HepG2 (cell line): ENCODE measurements at regions not wholly inside any gene's neighbourhood (a gene's known extent, or its start where the extent isn't known, plus 50 kb on each side); places are given as distances from the start of the nearest gene placed in this dataset.

Source experiments
- CHCHD3 ChIP-seq: sonication (generic); formaldehyde crosslinking; IDR thresholded peaks from 2 replicates; pipeline ENCODE4 v1.8.0; 2022; ENCODE audit warnings: mild to moderate bottlenecking, missing genetic modification reagents, moderate library complexity
- EP300 ChIP-seq, 3 experiments: sonication (generic) in 1 of 3; formaldehyde crosslinking in 1 of 3; IDR thresholded peaks; 2 replicates each; pipeline versions ENCODE4 v1.5.1 to v1.6.1; 2011 to 2020; ENCODE audit warnings: low read depth in 2 of 3, low read length in 2 of 3, borderline replicate concordance in 1 of 3, improper control_type of control experiment in 1 of 3, mild to moderate bottlenecking in 1 of 3, missing genetic modification reagents in 1 of 3, moderate library complexity in 1 of 3
- FOXA1 ChIP-seq, 2 experiments: fragments of 450-650 bp in 1 of 2; sonication (generic) in 1 of 2; formaldehyde crosslinking in 1 of 2; IDR thresholded peaks; 2 replicates each; pipeline versions ENCODE4 v1.4.0 to v1.6.1; 2016 to 2020; ENCODE audit warnings: missing genetic modification reagents in 1 of 2
- FOXO4 ChIP-seq: sonication (generic); formaldehyde crosslinking; conservative IDR thresholded peaks from 2 replicates; pipeline ENCODE4 v1.8.1; 2023; ENCODE audit warnings: missing genetic modification reagents
- GABPB1 ChIP-seq: IDR thresholded peaks from 2 replicates; pipeline ENCODE4 v1.6.1; 2016; ENCODE audit warnings: mild to moderate bottlenecking, missing genetic modification reagents, moderate library complexity, missing compliant biosample characterization
- GFI1 ChIP-seq: sonication (generic); formaldehyde crosslinking; IDR thresholded peaks from 2 replicates; pipeline ENCODE4 v1.5.0; 2020; ENCODE audit warnings: missing genetic modification reagents, mild to moderate bottlenecking, borderline replicate concordance
- HMG20B ChIP-seq: conservative IDR thresholded peaks from 2 replicates; pipeline ENCODE4 v1.6.1; 2016; ENCODE audit warnings: missing genetic modification reagents, missing compliant biosample characterization
- MBNL3 ChIP-seq: fragments of 250-450 bp; sonication (Bioruptor Pico); conservative IDR thresholded peaks from 2 replicates; pipeline ENCODE4 v1.8.0; 2022; ENCODE audit warnings: mild to moderate bottlenecking, inconsistent platforms
- PBX2 ChIP-seq: IDR thresholded peaks from 2 replicates; pipeline ENCODE4 v1.6.1; 2016; ENCODE audit warnings: control low read depth
- PHB2 ChIP-seq: fragments of 450-650 bp; IDR thresholded peaks from 2 replicates; pipeline ENCODE4 v1.6.1; 2018; ENCODE audit not compliant: partially characterized antibody
- SMAD1 ChIP-seq: sonication (generic); formaldehyde crosslinking; IDR thresholded peaks from 2 replicates; pipeline ENCODE4 v1.4.0; 2020; ENCODE audit warnings: missing genetic modification reagents, low read depth, mild to moderate bottlenecking, borderline replicate concordance
- TCF7 ChIP-seq: sonication (generic); IDR thresholded peaks from 2 replicates; pipeline ENCODE4 v1.6.1; 2016; ENCODE audit warnings: antibody characterized with exemption, low read depth
- ZBTB26 ChIP-seq: IDR thresholded peaks from 2 replicates; pipeline ENCODE4 v1.6.1; 2016; ENCODE audit warnings: missing compliant biosample characterization, missing genetic modification reagents, borderline replicate concordance
- ZFY ChIP-seq: sonication (generic); formaldehyde crosslinking; IDR thresholded peaks from 2 replicates; pipeline ENCODE4 v1.4.0; 2020; ENCODE audit warnings: missing genetic modification reagents
- ZNF589 ChIP-seq: sonication (generic); formaldehyde crosslinking; conservative IDR thresholded peaks from 2 replicates; pipeline ENCODE4 v1.8.0; 2022; ENCODE audit warnings: mild to moderate bottlenecking, moderate library complexity, missing genetic modification reagents
- ZNF770 ChIP-seq: sonication (generic); formaldehyde crosslinking; IDR thresholded peaks from 2 replicates; pipeline ENCODE4 v1.5.0; 2020; ENCODE audit warnings: mild to moderate bottlenecking, missing genetic modification reagents
- ZNF772 ChIP-seq: sonication (generic); formaldehyde crosslinking; IDR thresholded peaks from 2 replicates; pipeline ENCODE4 v1.5.0; 2020; ENCODE audit warnings: mild to moderate bottlenecking, missing genetic modification reagents
- ZNF780A ChIP-seq: sonication (generic); formaldehyde crosslinking; IDR thresholded peaks from 2 replicates; pipeline ENCODE4 v1.8.0; 2022; ENCODE audit warnings: mild to moderate bottlenecking, missing genetic modification reagents, moderate library complexity
- TF ChIP-seq, protein P1 (sequence below): sonication (generic); formaldehyde crosslinking; conservative IDR thresholded peaks from 2 replicates; pipeline ENCODE4 v1.4.0; 2020; ENCODE audit warnings: missing genetic modification reagents

DNA sequence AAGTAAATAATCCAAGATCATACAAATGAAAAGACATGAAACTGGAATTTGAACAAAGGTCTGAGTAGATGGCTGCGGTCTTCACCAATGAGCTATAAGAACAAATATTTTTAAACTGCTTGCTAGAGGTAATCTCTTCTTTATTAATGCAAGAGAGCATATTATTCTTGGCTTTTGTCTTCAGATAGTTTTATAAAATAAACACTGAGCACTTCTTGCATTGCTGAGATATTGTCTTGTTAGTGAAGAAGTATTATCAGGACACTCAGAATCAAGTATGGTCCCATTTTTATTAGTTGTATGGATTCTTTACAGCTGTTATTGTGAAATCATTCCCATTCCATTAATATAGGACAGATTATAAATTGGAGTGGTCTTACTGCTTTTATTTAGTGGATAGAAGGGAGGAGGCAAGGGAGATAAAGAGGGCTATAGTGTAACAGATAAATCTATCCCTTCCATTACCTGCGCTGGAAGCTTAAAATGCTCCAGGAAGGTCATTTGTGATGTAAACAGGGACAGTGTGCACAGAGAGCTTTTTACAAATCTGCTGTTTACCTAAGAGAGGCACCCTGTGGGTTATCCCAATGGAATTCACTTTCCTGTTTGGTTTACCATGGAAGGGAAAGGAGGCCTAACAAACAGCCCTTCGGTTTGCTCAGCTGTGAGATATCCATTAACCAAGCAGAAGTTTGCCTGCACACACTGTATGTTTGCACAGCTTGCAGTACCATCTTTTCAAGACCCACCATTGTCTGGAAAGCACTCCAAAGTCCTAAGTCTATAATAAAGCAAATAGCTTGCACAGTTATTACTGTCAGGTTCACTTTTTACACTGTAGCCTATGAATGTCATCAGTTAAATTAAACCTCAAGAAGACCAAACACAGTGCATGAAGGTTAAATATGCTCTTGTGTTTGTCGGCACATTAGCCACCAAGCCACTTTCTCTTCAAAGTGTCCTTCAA is 347.7 kb upstream of the TGFBR2 start (continued):
- TF ChIP-seq HMG20B (peak; percentile 86), CHCHD3 (CRISPR knock-in tag) (no peak), ZNF780A (0 out of 2 replicates have a peak, but pooled peaks have one; percentile 46), EP300 (IDR thresholded peaks at IDR 0.05; ENCODE audit: low read depth in 2 of 2, low read length in 2 of 2) (peak; percentile 95 to 99), EP300 (CRISPR knock-in tag; IDR thresholded peaks at IDR 0.05; ENCODE audit: borderline replicate concordance) (peak; percentile 100), GABPB1 (peak; percentile 39), PBX2 (CRISPR knock-in tag) (no peak), ZNF772 (peak; percentile 67; the same call in 1 of the 2 replicates), PHB2 (no peak), FOXA1 (IDR thresholded peaks at IDR 0.05) (peak; percentile 99), FOXA1 (CRISPR knock-in tag; IDR thresholded peaks at IDR 0.05) (peak; percentile 98), ZNF770 (CRISPR knock-in tag) (peak; percentile 56; the same call in 1 of the 2 replicates), TCF7 (peak; percentile 94), ZBTB26 (CRISPR knock-in tag) (peak; percentile 83), MBNL3 (CRISPR knock-in tag) (no peak), ZNF589 (CRISPR knock-in tag) (no peak), ZFY (CRISPR knock-in tag) (peak; percentile 39; the same call in 1 of the 2 replicates), GFI1 (peak; percentile 98), SMAD1 (CRISPR knock-in tag) (no peak), FOXO4 (CRISPR knock-in tag) (0 out of 2 replicates have a peak, but pooled peaks have one; percentile 58)
- TF ChIP-seq, protein P1, sequence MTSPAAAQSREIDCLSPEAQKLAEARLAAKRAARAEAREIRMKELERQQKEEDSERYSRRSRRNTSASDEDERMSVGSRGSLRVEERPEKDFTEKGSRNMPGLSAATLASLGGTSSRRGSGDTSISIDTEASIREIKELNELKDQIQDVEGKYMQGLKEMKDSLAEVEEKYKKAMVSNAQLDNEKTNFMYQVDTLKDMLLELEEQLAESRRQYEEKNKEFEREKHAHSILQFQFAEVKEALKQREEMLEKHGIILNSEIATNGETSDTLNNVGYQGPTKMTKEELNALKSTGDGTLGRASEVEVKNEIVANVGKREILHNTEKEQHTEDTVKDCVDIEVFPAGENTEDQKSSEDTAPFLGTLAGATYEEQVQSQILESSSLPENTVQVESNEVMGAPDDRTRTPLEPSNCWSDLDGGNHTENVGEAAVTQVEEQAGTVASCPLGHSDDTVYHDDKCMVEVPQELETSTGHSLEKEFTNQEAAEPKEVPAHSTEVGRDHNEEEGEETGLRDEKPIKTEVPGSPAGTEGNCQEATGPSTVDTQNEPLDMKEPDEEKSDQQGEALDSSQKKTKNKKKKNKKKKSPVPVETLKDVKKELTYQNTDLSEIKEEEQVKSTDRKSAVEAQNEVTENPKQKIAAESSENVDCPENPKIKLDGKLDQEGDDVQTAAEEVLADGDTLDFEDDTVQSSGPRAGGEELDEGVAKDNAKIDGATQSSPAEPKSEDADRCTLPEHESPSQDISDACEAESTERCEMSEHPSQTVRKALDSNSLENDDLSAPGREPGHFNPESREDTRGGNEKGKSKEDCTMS (CRISPR knock-in tag), result no peak
